ENCODE measurements at regions not wholly inside any gene's neighbourhood (a gene's known extent, or its start where the extent isn't known, plus 50 kb on each side); places are given as distances from the start of the nearest gene placed in this dataset.

DNA sequence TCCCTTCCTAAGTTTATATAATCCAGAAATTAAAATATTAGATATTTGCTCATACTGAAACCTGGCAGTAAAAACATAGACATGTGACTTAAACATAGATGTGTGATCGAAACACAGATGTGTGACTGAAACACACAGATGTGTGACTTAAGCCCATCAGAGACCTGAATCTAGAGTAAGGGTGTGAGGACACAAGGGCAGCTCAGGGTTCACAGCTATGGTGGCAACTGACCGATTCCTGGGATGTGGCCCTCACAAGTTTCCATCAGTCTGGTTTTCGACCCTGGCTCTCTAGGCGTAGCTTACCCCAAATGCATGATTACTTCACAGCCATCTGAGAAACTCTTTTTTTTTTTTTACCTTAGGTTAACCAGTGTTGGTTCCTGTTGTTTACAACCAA lies 137.0 kb downstream of the NRN1 start:
- no peak overlapping the region for H3K27ac ChIP-seq (ENCODE audit: low read depth, low read length)
- ChIA-PET CTCF (interaction anchor here (0.7 kb wide), 1 partner anchor 818 kb away, joined by 3 read pairs; no protein-coding TSS in a partner anchor), POLR2A (no interaction called here)
- H3K9me3 ChIP-seq (ENCODE audit: control insufficient read depth, insufficient read depth, low read length): no peaks in the 10 kb centered on the region
- TF ChIP-seq, protein P1, sequence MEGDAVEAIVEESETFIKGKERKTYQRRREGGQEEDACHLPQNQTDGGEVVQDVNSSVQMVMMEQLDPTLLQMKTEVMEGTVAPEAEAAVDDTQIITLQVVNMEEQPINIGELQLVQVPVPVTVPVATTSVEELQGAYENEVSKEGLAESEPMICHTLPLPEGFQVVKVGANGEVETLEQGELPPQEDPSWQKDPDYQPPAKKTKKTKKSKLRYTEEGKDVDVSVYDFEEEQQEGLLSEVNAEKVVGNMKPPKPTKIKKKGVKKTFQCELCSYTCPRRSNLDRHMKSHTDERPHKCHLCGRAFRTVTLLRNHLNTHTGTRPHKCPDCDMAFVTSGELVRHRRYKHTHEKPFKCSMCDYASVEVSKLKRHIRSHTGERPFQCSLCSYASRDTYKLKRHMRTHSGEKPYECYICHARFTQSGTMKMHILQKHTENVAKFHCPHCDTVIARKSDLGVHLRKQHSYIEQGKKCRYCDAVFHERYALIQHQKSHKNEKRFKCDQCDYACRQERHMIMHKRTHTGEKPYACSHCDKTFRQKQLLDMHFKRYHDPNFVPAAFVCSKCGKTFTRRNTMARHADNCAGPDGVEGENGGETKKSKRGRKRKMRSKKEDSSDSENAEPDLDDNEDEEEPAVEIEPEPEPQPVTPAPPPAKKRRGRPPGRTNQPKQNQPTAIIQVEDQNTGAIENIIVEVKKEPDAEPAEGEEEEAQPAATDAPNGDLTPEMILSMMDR (IDR thresholded peaks at IDR 0.05; ENCODE audit: low read depth, low read length): no peak
- no peak for DNase-seq (ENCODE audit: low read depth, low spot score)
- no peaks in the 10 kb centered on the region for H3K27me3 ChIP-seq (ENCODE audit: control insufficient read depth, insufficient read depth, low read length)
- no peak overlapping the region for H3K4me3 ChIP-seq (ENCODE audit: low read depth, low read length)

DNA sequence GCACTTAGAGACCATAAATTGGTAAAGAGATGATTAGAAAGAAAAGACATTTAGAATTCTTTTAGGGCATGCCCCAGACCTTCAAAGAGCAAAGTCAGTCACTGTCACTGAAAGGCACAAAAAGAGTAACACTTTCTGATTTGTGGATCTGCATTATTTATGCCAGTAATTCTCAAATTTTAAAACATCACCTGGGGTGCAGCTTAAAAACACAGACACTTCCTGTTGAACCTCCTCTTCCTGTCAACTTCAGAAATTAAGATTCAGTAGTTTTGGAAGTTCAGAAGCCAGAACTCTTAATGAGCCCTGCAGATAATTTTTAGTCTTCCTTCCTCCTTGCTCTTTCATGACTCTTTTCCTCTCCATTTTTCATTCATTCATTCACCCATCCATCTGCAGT lies 137.5 kb downstream of the NRN1 start:
- H3K27ac ChIP-seq (ENCODE audit: low read depth, low read length): no peak overlapping the region
- no peaks in the 10 kb centered on the region for H3K9me3 ChIP-seq (ENCODE audit: control insufficient read depth, insufficient read depth, low read length)
- DNase-seq (ENCODE audit: low read depth, low spot score): no peak
- CTCF ChIA-PET: no interaction called here
- TF ChIP-seq, protein P1 (IDR thresholded peaks at IDR 0.05; ENCODE audit: low read depth, low read length): no peak
- H3K27me3 ChIP-seq (ENCODE audit: control insufficient read depth, insufficient read depth, low read length): no peaks in the 10 kb centered on the region
- no peak overlapping the region for H3K4me3 ChIP-seq (ENCODE audit: low read depth, low read length)
- POLR2A ChIA-PET: no interaction called here

DNA sequence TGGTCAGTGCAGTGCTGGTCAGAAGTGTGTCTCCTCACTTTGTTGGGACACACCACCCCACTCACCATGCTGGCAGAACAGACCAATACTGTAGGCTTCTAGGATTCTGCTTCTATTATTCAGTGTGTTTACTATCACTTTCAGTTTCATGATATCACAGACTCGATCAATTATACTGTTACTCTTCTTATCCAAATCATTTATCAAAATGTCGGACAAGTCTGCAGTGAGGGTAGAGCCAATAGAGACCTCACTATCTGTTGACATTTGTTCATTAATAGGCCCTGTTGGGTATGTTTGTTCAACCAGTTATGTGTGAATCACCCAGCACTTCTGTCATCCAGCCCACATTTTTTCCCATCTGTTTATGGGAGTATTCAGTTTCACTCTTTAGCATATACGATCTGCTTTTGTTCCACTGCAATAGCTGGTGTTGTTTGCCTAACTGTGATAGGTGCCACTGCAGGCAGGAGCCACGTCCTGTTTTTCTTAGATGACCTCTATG lies 140.1 kb downstream of the NRN1 start:
- TF ChIP-seq, protein P1 (IDR thresholded peaks at IDR 0.05; ENCODE audit: low read depth, low read length): no peak
- H3K4me3 ChIP-seq (ENCODE audit: low read depth, low read length): peak overlapping the region; percentile 14
- POLR2A ChIA-PET: no interaction called here
- DNase-seq (ENCODE audit: low read depth, low spot score): no peak
- CTCF ChIA-PET: interaction anchor here (1.8 kb wide), 1 partner anchor 395 kb away, joined by 10 read pairs; no protein-coding TSS in a partner anchor
- no peaks in the 10 kb centered on the region for H3K27me3 ChIP-seq (ENCODE audit: control insufficient read depth, insufficient read depth, low read length)
- no peaks in the 10 kb centered on the region; the same call in 1 of the 2 replicates for H3K9me3 ChIP-seq (ENCODE audit: control insufficient read depth, insufficient read depth, low read length)
- H3K27ac ChIP-seq (ENCODE audit: low read depth, low read length): no peak overlapping the region

DNA sequence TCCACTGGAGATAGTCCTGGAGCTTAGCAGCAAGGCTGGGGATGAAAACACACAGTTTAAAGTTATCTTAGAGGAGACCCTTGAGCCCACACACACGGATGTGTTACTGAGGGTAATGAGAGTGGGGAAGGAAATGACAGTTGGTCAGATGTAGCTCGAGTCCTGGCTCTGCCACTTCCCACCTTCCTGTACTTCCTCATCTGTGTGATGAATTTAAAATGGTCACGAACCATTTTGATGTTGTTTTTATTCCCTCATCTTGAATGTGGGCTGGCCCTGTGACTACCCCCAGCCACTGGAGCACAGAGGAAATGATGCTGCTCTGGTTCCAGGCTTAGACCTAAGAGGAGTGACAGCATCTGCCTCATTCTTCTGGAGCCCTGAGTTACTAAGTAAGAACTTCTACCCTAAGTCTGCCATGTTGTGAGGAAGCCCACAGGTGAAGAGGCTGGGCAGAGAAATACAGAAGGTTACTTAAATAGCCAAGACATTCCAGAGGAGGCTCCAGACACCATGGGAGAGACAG lies 141.2 kb downstream of the NRN1 start:
- no peak overlapping the region for H3K4me3 ChIP-seq (ENCODE audit: low read depth, low read length)
- CTCF ChIA-PET: no interaction called here
- H3K27ac ChIP-seq (ENCODE audit: low read depth, low read length): no peak overlapping the region
- POLR2A ChIA-PET: no interaction called here
- no peak for DNase-seq (ENCODE audit: low read depth, low spot score)
- TF ChIP-seq, protein P1 (IDR thresholded peaks at IDR 0.05; ENCODE audit: low read depth, low read length): no peak
- H3K27me3 ChIP-seq (ENCODE audit: control insufficient read depth, insufficient read depth, low read length): no peaks in the 10 kb centered on the region
- no peaks in the 10 kb centered on the region; the same call in 1 of the 2 replicates for H3K9me3 ChIP-seq (ENCODE audit: control insufficient read depth, insufficient read depth, low read length)

DNA sequence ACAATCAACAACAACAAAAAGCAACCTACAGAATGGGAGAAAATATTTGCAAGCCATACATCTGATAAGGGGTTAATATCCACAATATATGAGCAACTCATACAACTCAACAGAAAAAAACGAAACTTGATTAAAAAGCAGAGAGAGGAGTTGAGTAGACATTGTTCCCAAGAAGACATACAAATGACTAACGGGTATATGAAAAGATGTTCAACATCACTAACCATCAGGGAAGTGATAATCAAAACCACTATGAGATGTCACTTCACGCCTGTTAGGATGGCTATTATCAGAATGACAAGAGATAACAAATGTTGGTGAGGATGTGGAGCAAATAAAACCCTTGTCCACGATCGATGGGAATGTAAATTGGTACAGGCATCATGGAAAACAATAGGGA lies 145.9 kb downstream of the NRN1 start:
- TF ChIP-seq, protein P1 (IDR thresholded peaks at IDR 0.05; ENCODE audit: low read depth, low read length): no peak
- Histone ChIP-seq H3K27ac (ENCODE audit: low read depth, low read length) (no peak overlapping the region), H3K9me3 (ENCODE audit: control insufficient read depth, insufficient read depth, low read length) (no peaks in the 10 kb centered on the region; the same call in 1 of the 2 replicates), H3K4me3 (ENCODE audit: low read depth, low read length) (no peak overlapping the region), H3K27me3 (ENCODE audit: control insufficient read depth, insufficient read depth, low read length) (no peaks in the 10 kb centered on the region)
- DNase-seq (ENCODE audit: low read depth, low spot score): no peak
- CTCF ChIA-PET: no interaction called here
- POLR2A ChIA-PET: no interaction called here

Measured in AG04450 (cell line).